Neural cell (in vitro differentiated cells): ENCODE measurements at regions not wholly inside any gene's neighbourhood (a gene's known extent, or its start where the extent isn't known, plus 50 kb on each side); places are given as distances from the start of the nearest gene placed in this dataset.

Experiments used
- CTCF ChIP-seq: fragments of 450-650 bp; IDR thresholded peaks from 2 replicates; pipeline ENCODE4 v1.5.1; 2014; ENCODE audit warnings: antibody characterized with exemption, mild to moderate bottlenecking, moderate library complexity; ENCODE audit not compliant: poor library complexity, severe bottlenecking
- EZH2 ChIP-seq: fragments of 200-600, 300-800 bp; shearing (Covaris generic), sonication (generic); IDR thresholded peaks from 2 replicates; pipeline ENCODE4 v1.6.1; 2014; ENCODE audit warnings: antibody characterized with exemption, low read length, borderline replicate concordance, mild to moderate bottlenecking; ENCODE audit not compliant: insufficient read depth, poor library complexity, severe bottlenecking
- POLR2AphosphoS5 ChIP-seq: IDR thresholded peaks from 2 replicates; pipeline ENCODE4 v1.6.1; 2012
- RAD21 ChIP-seq: fragments of 450-650 bp; conservative IDR thresholded peaks from 2 replicates; pipeline ENCODE4 v1.6.1; 2014; ENCODE audit warnings: antibody characterized with exemption, mild to moderate bottlenecking, moderate library complexity
- SMC3 ChIP-seq: fragments of 450-650 bp; conservative IDR thresholded peaks from 2 replicates; pipeline ENCODE4 v1.6.1; 2014; ENCODE audit warnings: antibody characterized with exemption, mild to moderate bottlenecking, moderate library complexity; ENCODE audit not compliant: poor library complexity
- TAF1 ChIP-seq: IDR thresholded peaks from 2 replicates; pipeline ENCODE4 v1.6.1; 2012; ENCODE audit warnings: low read depth

GRCh38 chr4:8736090-8736825 lies 135.4 kb downstream of the HMX1 start:
- no peak for TF ChIP-seq EZH2
- no peak for TF ChIP-seq CTCF
- no peak for TF ChIP-seq POLR2AphosphoS5
- no peak for TF ChIP-seq RAD21
- TF ChIP-seq SMC3, result no peak
- no peak for TF ChIP-seq TAF1
